ENCODE measurements at regions not wholly inside any gene's neighbourhood (a gene's known extent, or its start where the extent isn't known, plus 50 kb on each side); places are given as distances from the start of the nearest gene placed in this dataset.

DNA sequence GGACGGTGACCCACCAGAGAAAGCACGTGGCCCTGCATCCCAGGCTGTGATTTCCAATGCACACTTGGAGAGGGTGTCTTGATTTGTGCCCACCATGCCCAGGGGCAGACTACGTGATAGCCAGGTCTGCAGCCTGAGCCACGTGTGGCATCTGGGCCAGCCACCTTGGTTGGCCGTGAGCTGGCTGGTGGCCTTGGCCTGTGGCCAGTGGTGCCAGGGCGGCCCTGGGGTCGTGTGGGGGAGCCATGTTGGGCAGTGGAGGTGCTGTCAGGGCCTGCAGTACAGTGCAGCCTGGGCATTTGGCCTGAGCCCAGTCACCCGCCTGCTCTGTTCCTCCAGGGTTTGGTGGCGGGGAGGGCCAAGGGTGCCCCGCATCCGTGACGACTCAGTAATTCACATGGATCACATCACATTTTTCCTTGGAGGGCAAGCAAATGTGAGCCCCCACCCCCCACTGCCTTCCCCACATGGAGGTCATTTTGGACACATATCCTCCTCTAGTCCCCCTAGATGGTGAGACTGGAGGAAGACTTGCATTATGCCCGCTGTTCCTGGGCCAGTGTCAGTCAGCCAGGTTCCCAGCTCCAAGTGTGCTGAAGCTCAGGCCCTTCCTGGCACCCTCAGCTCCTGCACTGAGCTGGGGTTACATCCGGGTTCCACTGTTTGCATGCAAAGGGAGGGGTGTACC lies 201.4 kb downstream of the UBE3A start:
- no peak for DNase-seq
- H3K9me3 ChIP-seq (ENCODE audit: severe bottlenecking): peaks cover 8% of the 10 kb centered on the region
- H3K4me3 ChIP-seq (ENCODE audit: low read depth, low read length): no peak overlapping the region
- TF ChIP-seq, protein P1, sequence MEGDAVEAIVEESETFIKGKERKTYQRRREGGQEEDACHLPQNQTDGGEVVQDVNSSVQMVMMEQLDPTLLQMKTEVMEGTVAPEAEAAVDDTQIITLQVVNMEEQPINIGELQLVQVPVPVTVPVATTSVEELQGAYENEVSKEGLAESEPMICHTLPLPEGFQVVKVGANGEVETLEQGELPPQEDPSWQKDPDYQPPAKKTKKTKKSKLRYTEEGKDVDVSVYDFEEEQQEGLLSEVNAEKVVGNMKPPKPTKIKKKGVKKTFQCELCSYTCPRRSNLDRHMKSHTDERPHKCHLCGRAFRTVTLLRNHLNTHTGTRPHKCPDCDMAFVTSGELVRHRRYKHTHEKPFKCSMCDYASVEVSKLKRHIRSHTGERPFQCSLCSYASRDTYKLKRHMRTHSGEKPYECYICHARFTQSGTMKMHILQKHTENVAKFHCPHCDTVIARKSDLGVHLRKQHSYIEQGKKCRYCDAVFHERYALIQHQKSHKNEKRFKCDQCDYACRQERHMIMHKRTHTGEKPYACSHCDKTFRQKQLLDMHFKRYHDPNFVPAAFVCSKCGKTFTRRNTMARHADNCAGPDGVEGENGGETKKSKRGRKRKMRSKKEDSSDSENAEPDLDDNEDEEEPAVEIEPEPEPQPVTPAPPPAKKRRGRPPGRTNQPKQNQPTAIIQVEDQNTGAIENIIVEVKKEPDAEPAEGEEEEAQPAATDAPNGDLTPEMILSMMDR (IDR thresholded peaks at IDR 0.05; ENCODE audit: low read depth, low read length): no peak
- H3K27me3 ChIP-seq (ENCODE audit: insufficient read depth, low read depth, severe bottlenecking): peaks cover 76% of the 10 kb centered on the region
- no peaks in the 10 kb centered on the region for H3K36me3 ChIP-seq
- no peak overlapping the region for H3K27ac ChIP-seq

DNA sequence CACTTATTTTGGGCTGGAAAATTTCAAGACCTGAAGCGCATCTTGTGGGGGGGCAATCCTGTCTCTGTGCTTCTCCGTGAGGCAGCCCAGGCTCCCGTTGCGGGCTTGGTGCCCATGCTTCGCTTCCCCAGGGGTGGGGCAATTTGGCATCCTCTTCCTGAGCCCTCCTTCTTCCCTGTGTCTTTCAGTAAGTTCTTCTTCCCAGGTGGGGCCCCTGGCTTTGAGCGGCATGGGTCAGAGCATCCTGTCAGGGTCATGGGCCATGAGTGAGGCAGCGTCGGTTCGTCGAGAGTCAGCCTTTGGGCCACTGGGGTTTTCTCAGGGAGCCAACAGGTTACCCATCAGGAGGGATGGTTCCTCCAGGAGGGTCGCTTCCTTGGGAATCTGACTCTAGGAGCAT lies 200.7 kb downstream of the UBE3A start:
- Histone ChIP-seq H3K4me3 (ENCODE audit: low read depth, low read length) (no peak overlapping the region), H3K9me3 (ENCODE audit: severe bottlenecking) (peaks cover 8% of the 10 kb centered on the region), H3K36me3 (no peaks in the 10 kb centered on the region), H3K27ac (no peak overlapping the region), H3K27me3 (ENCODE audit: insufficient read depth, low read depth, severe bottlenecking) (peaks cover 76% of the 10 kb centered on the region)
- no peak for DNase-seq
- TF ChIP-seq, protein P1 (IDR thresholded peaks at IDR 0.05; ENCODE audit: low read depth, low read length): no peak

DNA sequence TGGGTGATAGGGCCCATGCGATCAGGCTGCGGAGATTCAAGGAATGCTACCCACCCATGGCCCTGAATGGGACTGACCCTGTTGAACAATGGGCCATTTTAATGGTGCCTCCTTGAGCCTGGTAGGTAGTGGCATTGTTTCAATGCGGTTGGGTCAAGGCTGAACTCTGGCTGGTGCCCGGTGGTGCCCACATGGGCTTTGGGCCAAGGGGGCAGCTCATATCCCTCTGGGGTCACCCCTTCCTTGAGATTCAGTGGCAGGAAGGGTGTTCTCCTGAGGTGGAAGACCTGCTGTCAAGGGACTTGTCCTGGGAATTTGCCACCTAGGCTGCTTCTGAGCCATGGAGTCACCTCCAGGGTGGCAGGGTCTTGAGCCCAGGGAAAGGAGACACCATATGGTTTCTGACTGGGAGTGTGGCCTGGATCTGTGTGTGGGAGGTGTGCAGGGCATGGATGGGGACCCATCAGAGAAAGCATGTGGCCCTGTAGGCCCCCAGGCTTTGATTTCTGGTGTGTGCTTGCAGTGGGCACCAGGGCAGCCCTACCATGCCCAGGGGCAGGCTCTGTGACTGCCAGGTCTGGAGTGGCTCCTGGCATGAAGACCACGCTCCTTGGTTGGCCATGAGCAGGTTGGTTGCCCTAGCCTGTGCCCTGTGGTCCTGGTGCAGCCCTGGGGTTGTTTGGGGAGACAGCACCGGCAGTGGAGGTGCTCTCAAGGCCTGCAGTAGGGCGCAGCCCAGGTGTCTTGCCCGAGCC lies 199.9 kb downstream of the UBE3A start:
- TF ChIP-seq, protein P1 (IDR thresholded peaks at IDR 0.05; ENCODE audit: low read depth, low read length): no peak
- Histone ChIP-seq H3K9me3 (ENCODE audit: severe bottlenecking) (peaks cover 11% of the 10 kb centered on the region), H3K4me3 (ENCODE audit: low read depth, low read length) (no peak overlapping the region), H3K36me3 (no peaks in the 10 kb centered on the region), H3K27me3 (ENCODE audit: insufficient read depth, low read depth, severe bottlenecking) (peaks cover 75% of the 10 kb centered on the region), H3K27ac (no peak overlapping the region)
- DNase-seq: no peak

DNA sequence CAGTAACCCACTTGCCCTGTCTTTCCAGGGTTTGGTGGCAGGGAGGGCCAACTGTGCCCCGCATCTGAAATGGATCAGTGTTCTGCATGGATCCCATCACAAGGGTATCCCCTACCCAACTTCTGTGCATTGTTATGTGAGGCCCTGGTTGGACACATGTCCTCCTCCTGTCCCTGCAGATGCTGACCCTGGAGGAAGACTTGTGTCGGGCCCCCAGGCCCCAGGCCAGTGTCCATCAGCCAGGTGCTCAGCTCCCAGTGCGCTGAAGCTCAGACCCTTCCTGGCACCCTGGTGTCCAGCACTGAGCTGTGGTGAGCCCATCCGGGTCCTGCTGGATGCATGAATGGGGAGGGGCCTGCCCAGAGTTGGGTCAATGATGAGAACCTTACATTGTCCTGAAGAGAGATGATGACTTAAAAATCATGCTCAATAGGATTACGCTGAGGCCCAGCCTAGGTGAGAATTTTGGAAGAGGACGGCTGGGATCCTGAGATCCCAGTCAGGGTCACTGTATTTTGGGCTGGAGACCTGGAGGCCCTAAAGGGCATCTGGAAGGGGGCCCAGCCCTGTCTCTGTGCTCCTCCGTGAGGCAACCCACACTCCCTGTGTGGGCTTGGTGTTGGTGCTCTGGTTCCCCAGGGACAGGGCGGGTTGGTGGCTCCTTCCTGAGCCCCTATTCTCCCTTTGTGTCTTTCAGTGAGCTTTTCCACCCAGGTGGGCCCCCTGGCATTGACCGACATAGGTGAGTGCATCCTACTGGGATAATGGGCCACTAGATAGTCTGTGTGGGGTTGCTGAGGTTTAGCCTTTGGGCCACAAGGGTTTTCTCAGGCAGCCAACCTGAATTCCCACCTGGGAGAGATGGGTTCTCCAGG lies 199.1 kb downstream of the UBE3A start:
- TF ChIP-seq, protein P1 (IDR thresholded peaks at IDR 0.05; ENCODE audit: low read depth, low read length): no peak
- peaks cover 11% of the 10 kb centered on the region for H3K9me3 ChIP-seq (ENCODE audit: severe bottlenecking)

DNA sequence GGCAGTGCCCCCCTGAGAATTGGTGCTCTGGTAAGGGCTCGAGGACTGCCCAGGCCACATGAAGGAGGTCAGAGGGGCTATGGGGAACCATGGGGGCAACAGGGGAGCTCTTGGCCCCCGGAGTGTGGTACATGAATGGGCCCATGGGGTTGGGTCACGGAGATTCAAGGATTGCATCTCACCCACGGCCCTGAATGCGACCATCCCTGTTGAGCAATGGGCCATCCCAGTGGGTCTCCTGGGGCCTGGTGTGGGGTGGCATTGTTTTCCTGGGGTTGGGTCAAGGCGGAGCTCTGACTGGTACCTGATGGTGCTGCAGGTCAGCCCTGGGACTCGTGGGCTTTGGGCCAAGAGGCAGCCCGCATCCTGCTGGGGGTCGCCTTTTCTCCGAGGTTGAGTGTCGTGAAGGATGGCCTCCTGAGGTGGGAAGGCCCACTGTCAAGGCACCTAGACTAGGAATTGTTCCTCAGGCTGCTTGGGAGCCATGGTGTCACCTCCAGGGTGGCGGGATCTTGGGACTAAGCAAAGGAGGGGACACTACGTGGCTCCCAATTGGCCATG lies 198.3 kb downstream of the UBE3A start:
- DNase-seq: no peak
- no peaks in the 10 kb centered on the region for H3K36me3 ChIP-seq
- peaks cover 11% of the 10 kb centered on the region for H3K9me3 ChIP-seq (ENCODE audit: severe bottlenecking)

More for the DNA sequence above, 199.1 kb downstream of the UBE3A start:
- Histone ChIP-seq H3K27me3 (ENCODE audit: insufficient read depth, low read depth, severe bottlenecking) (peaks cover 70% of the 10 kb centered on the region), H3K4me3 (ENCODE audit: low read depth, low read length) (no peak overlapping the region), H3K36me3 (no peaks in the 10 kb centered on the region), H3K27ac (no peak overlapping the region)
- DNase-seq: no peak

More for the DNA sequence above, 198.3 kb downstream of the UBE3A start:
- Histone ChIP-seq H3K27me3 (ENCODE audit: insufficient read depth, low read depth, severe bottlenecking) (peaks cover 70% of the 10 kb centered on the region), H3K27ac (no peak overlapping the region), H3K4me3 (ENCODE audit: low read depth, low read length) (no peak overlapping the region)
- TF ChIP-seq, protein P1 (IDR thresholded peaks at IDR 0.05; ENCODE audit: low read depth, low read length): no peak
